PFSK-1 (cell line): ENCODE measurements at regions not wholly inside any gene's neighbourhood (a gene's known extent, or its start where the extent isn't known, plus 50 kb on each side); places are given as distances from the start of the nearest gene placed in this dataset.

Source experiments
- FOXP2 ChIP-seq: optimal IDR thresholded peaks from 2 replicates; pipeline ENCODE3; 2011; ENCODE audit warnings: borderline replicate concordance, control low read depth, inconsistent platforms; ENCODE audit not compliant: insufficient read depth; ENCODE audit errors: extremely low read length, extremely low read depth
- POLR2AphosphoS5 ChIP-seq: IDR thresholded peaks from 2 replicates; pipeline ENCODE4 v1.6.1; 2012; ENCODE audit warnings: low read depth, mild to moderate bottlenecking, control low read depth, low read length, moderate library complexity
- REST ChIP-seq, 2 experiments: IDR thresholded peaks; 2 replicates each; pipeline versions ENCODE4 v1.6.1 to v1.8.0; 2011 to 2012; ENCODE audit warnings: low read depth in 2 of 2, low read length in 2 of 2, control low read depth in 1 of 2, inconsistent platforms in 1 of 2, mild to moderate bottlenecking in 1 of 2, moderate library complexity in 1 of 2; ENCODE audit not compliant: insufficient read depth in 1 of 2
- SIN3A ChIP-seq: IDR thresholded peaks from 2 replicates; pipeline ENCODE4 v1.6.1; 2012; ENCODE audit warnings: mild to moderate bottlenecking, low read length, moderate library complexity, borderline replicate concordance; ENCODE audit not compliant: insufficient read depth
- TAF1 ChIP-seq: IDR thresholded peaks from 2 replicates; pipeline ENCODE4 v1.6.1; 2012; ENCODE audit warnings: low read length, control low read depth, borderline replicate concordance; ENCODE audit not compliant: insufficient read depth

GRCh38 chr12:105843986-105844760 lies 294.6 kb downstream of the NUAK1 start:
- TF ChIP-seq REST (IDR thresholded peaks at IDR 0.05; ENCODE audit: insufficient read depth in 1 of 2, low read depth in 2 of 2, low read length in 2 of 2) = no peak
- no peak for TF ChIP-seq POLR2AphosphoS5
- no peak for TF ChIP-seq SIN3A
- no peak for TF ChIP-seq TAF1
- no peak for TF ChIP-seq FOXP2

GRCh38 chr12:105846331-105846730 lies 292.4 kb downstream of the NUAK1 start:
- TF ChIP-seq POLR2AphosphoS5 (no peak), TAF1 (no peak), REST (IDR thresholded peaks at IDR 0.05; ENCODE audit: insufficient read depth in 1 of 2, low read depth in 2 of 2, low read length in 2 of 2) (no peak), SIN3A (no peak), FOXP2 (no peak)

GRCh38 chr12:105847068-105847467 lies 291.7 kb downstream of the NUAK1 start:
- TF ChIP-seq SIN3A (no peak), FOXP2 (no peak)

GRCh38 chr12:105848286-105848685 lies 290.5 kb downstream of the NUAK1 start:
- TF ChIP-seq REST (IDR thresholded peaks at IDR 0.05; ENCODE audit: insufficient read depth in 1 of 2, low read depth in 2 of 2, low read length in 2 of 2) = no peak
- TF ChIP-seq TAF1 = no peak
- no peak for TF ChIP-seq SIN3A
- no peak for TF ChIP-seq POLR2AphosphoS5
- no peak for TF ChIP-seq FOXP2

- TF ChIP-seq FOXP2 (no peak), POLR2AphosphoS5 (no peak), REST (IDR thresholded peaks at IDR 0.05; ENCODE audit: insufficient read depth in 1 of 2, low read depth in 2 of 2, low read length in 2 of 2) (no peak), SIN3A (no peak)
Measured at GRCh38 chr12:105850103-105850968, 288.4 kb downstream of the NUAK1 start.
